SH-SY5Y (cell line): ENCODE measurements at regions not wholly inside any gene's neighbourhood (a gene's known extent, or its start where the extent isn't known, plus 50 kb on each side); places are given as distances from the start of the nearest gene placed in this dataset.

Source experiments
- GATA2 ChIP-seq: IDR thresholded peaks from 2 replicates; pipeline ENCODE4 v1.6.1; 2011; ENCODE audit warnings: mild to moderate bottlenecking, low read depth, low read length
- GATA3 ChIP-seq: IDR thresholded peaks from 2 replicates; pipeline ENCODE4 v1.6.1; 2011; ENCODE audit warnings: low read depth, mild to moderate bottlenecking, low read length, moderate library complexity

DNA sequence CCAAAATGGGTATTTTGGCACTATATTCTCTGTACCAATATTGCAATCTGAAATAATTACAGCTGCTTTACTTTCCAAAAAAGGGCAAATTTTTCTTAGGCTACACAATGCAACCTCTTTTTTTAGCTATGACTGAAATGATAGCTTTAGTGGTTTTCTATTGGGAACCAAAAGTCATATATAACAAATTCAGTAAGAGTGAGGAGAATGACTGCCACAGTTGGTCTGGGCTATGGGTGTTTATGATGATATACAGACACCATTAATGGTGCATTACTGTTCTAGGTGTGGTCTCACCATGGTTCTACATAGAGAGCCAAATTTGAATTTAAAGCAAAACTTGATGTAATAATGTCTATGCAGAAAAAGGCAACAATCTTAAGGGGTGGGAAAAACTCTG lies 72.3 kb upstream of the PTBP2 start:
- no peak for TF ChIP-seq GATA2
- TF ChIP-seq GATA3, result no peak
